ENCODE measurements at regions not wholly inside any gene's neighbourhood (a gene's known extent, or its start where the extent isn't known, plus 50 kb on each side); places are given as distances from the start of the nearest gene placed in this dataset.
"Not testable (repeated sequence)": the region's sequence is repeated elsewhere in the genome, so short reads cannot be mapped to it uniquely, and the experiment has no call there.

- POLR2A ChIA-PET; H3K4me2 ChIP-seq (ENCODE audit: low read length); H3K9me3 ChIP-seq (ENCODE audit: control insufficient read depth in 1 of 2, insufficient read depth in 1 of 2, low read depth in 1 of 2, low read length in 2 of 2); H3K27me3 ChIP-seq (ENCODE audit: insufficient read depth, low read length); H3K27ac ChIP-seq (ENCODE audit: low read depth, low read length); H3K4me3 ChIP-seq (replicated peaks in 1 of 2; ENCODE audit: low read depth in 1 of 2, low read length in 2 of 2); H3K4me1 ChIP-seq (ENCODE audit: control insufficient read depth in 1 of 2, insufficient read depth in 2 of 2, low read length in 2 of 2); H3K36me3 ChIP-seq (ENCODE audit: control insufficient read depth in 1 of 2, insufficient read depth in 2 of 2, low read length in 2 of 2); H3K9me2 ChIP-seq (ENCODE audit: insufficient read depth); ATAC-seq; BruUV-seq (replicated peaks); H3K79me2 ChIP-seq (ENCODE audit: insufficient read depth, low read length); H4K20me1 ChIP-seq (ENCODE audit: insufficient read depth); RAD21 ChIA-PET (ENCODE audit: low non-redundant PET in 1 of 2, low total read pairs in 2 of 2, uncharacterized antibody in 2 of 2, unreplicated experiment in 2 of 2); H2AFZ ChIP-seq (ENCODE audit: low read depth, low read length, poor library complexity, severe bottlenecking); DNase-seq (ENCODE audit: low read depth, low spot score); H3K9ac ChIP-seq (ENCODE audit: low read length); CTCF ChIA-PET: not testable (repeated sequence)
- intact Hi-C loops (cut with micrococcal nuclease), result loop anchor here (10.0 kb wide), 1 partner anchor 1013 kb away; no protein-coding TSS in a partner anchor
These were observed 313.9 kb upstream of the NCKAP5 start for GRCh38 chr2:133882159-133882558.

- ATAC-seq, result peak; percentile 46
- RAD21 ChIA-PET (ENCODE audit: low non-redundant PET in 1 of 2, low total read pairs in 2 of 2, uncharacterized antibody in 2 of 2, unreplicated experiment in 2 of 2), result interaction anchor here (0.7 to 1.6 kb wide), 3 partner anchors 234 to 656 kb away, joined by 3 to 5 read pairs (median 4); no protein-coding TSS in a partner anchor
- no peaks in the 10 kb centered on the region for H3K4me1 ChIP-seq (ENCODE audit: control insufficient read depth in 1 of 2, insufficient read depth in 2 of 2, low read length in 2 of 2)
- CTCF ChIA-PET, result interaction anchor here (0.7 to 2.3 kb wide), 5 partner anchors 233 to 566 kb away, joined by 3 to 13 read pairs (median 4); no protein-coding TSS in a partner anchor
- no peaks in the 10 kb centered on the region for H3K9me3 ChIP-seq (ENCODE audit: control insufficient read depth in 1 of 2, insufficient read depth in 1 of 2, low read depth in 1 of 2, low read length in 2 of 2)
- intact Hi-C loops (cut with micrococcal nuclease), result loop anchor here (5.0 to 10.0 kb wide), 2 partner anchors 322 to 1010 kb away; no protein-coding TSS in a partner anchor
- no peaks in the 10 kb centered on the region for H3K27me3 ChIP-seq (ENCODE audit: insufficient read depth, low read length)
- H3K9me2 ChIP-seq (ENCODE audit: insufficient read depth), result no peaks in the 10 kb centered on the region
- no peaks in the 10 kb centered on the region for H3K79me2 ChIP-seq (ENCODE audit: insufficient read depth, low read length)
- no peak overlapping the region for H3K27ac ChIP-seq (ENCODE audit: low read depth, low read length)
- no TSS peak for BruUV-seq (replicated peaks)
- H4K20me1 ChIP-seq (ENCODE audit: insufficient read depth), result no peaks in the 10 kb centered on the region
- POLR2A ChIA-PET, result no interaction called here
- no peak for TF ChIP-seq SP1 (IDR thresholded peaks at IDR 0.05; ENCODE audit: low read depth)
- no peak for TF ChIP-seq YY1 (IDR thresholded peaks at IDR 0.05; ENCODE audit: extremely low read depth, insufficient replicate concordance, low read depth, low read length)
- peak; percentile 17 to 49 (median 48); a peak in 4 of 6 replicates for TF ChIP-seq CTCF (IDR thresholded peaks at IDR 0.05 in 2 of 3, conservative IDR thresholded peaks at IDR 0.05 in 1 of 3; ENCODE audit: borderline replicate concordance in 1 of 3, insufficient read depth in 1 of 3, low read depth in 2 of 3, low read length in 2 of 3)
- peak; percentile 61 for TF ChIP-seq RAD21 (IDR thresholded peaks at IDR 0.05; ENCODE audit: low read depth)
- H3K4me3 ChIP-seq (replicated peaks in 1 of 2; ENCODE audit: low read depth in 1 of 2, low read length in 2 of 2), result no peak overlapping the region
- no peak overlapping the region for H3K9ac ChIP-seq (ENCODE audit: low read length)
- H3K36me3 ChIP-seq (ENCODE audit: control insufficient read depth in 1 of 2, insufficient read depth in 2 of 2, low read length in 2 of 2), result no peaks in the 10 kb centered on the region
- no peak overlapping the region for H2AFZ ChIP-seq (ENCODE audit: low read depth, low read length, poor library complexity, severe bottlenecking)
- no peak overlapping the region for H3K4me2 ChIP-seq (ENCODE audit: low read length)
- DNase-seq (ENCODE audit: low read depth, low spot score), result no peak
These were observed 316.6 kb upstream of the NCKAP5 start for GRCh38 chr2:133884739-133885381.
